Gastroesophageal sphincter (tissue), 4 donors: ENCODE measurements at regions not wholly inside any gene's neighbourhood (a gene's known extent, or its start where the extent isn't known, plus 50 kb on each side); places are given as distances from the start of the nearest gene placed in this dataset.

ENCODE experiments used
- ATAC-seq: fragments of 150-250 bp; one replicate; pipeline ENCODE4 v1.9.1; 2016; ENCODE audit warnings: mild to moderate bottlenecking, moderate library complexity
- H3K27ac ChIP-seq, 4 donors: fragments of 200-600 bp; sonication (generic) in 3 of 4; 1 replicate in 3 of 4; 2 replicates in 1 of 4; pipeline ENCODE4 v1.5.1; 2016 to 2019
- H3K27me3 ChIP-seq: fragments of 200-600 bp; sonication (generic); one replicate; pipeline ENCODE4 v1.5.1; 2019
- H3K36me3 ChIP-seq, 2 donors: fragments of 200-600 bp; sonication (generic); one replicate each; pipeline ENCODE4 v1.5.1; 2019; ENCODE audit warnings: control low read depth in 1 of 2
- H3K4me1 ChIP-seq, 3 donors: fragments of 200-600 bp; sonication (generic); 1 replicate in 2 of 3; 2 replicates in 1 of 3; pipeline ENCODE4 v1.5.1; 2016 to 2019; ENCODE audit warnings: control low read depth in 2 of 3
- H3K4me3 ChIP-seq, 2 donors: fragments of 200-600 bp; sonication (generic); one replicate each; pipeline ENCODE4 v1.5.1; 2019; ENCODE audit warnings: mild to moderate bottlenecking in 1 of 2, moderate library complexity in 1 of 2
- H3K9me3 ChIP-seq, 3 donors: fragments of 200-600 bp; sonication (generic); one replicate each; pipeline ENCODE4 v1.5.1; 2017 to 2019; ENCODE audit warnings: control low read depth in 2 of 3
- EP300 ChIP-seq: sonication (generic); formaldehyde crosslinking; IDR thresholded peaks from one replicate; pipeline ENCODE4 v1.6.1; 2017; ENCODE audit warnings: antibody characterized with exemption, mild to moderate bottlenecking
- POLR2A ChIP-seq, 2 donors: fragments of 450-650 bp; IDR thresholded peaks; one replicate each; pipeline ENCODE4 v1.6.1; 2017; ENCODE audit warnings: antibody characterized with exemption in 2 of 2, mild to moderate bottlenecking in 2 of 2, moderate library complexity in 1 of 2
- POLR2AphosphoS5 ChIP-seq: sonication (generic); formaldehyde crosslinking; IDR thresholded peaks from one replicate; pipeline ENCODE4 v1.6.1; 2017; ENCODE audit warnings: antibody characterized with exemption
- whole genome bisulfite sequencing, 2 donors: methylation state at CpG; one replicate each; pipeline ENCODE4 v1.1.5; 2018; ENCODE audit warnings: low coverage in 1 of 2; 5-methylcytosine and 5-hydroxymethylcytosine counted together
- TF ChIP-seq, protein P1 (sequence below), 4 experiments: fragments of 200-600 bp in 2 of 4; fragments of 450-650 bp in 2 of 4; sonication (generic) in 1 of 4; IDR thresholded peaks; one replicate each; pipeline ENCODE4 v1.5.1; 2017 to 2019; ENCODE audit warnings: antibody characterized with exemption in 4 of 4, mild to moderate bottlenecking in 2 of 4, moderate library complexity in 2 of 4

DNA sequence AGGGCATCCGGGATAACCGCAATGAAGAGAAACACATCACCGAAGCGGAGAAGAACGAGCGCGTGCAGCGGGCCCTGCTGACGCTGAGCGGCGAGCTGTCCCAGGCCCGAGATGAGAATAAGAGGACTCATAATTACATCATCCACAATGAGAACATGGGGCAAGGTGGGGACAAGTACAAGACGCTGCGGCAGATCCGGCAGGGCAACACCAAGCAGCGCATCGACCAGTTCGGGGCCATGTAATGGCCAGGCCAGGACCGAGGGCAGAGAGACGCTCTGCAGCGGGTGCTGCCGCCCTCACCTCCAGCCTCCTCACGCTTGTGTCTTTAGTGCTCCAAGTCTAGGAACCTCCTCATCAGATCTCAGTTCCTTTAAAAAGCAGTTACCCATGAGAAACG, 863.7 kb upstream of the ALCAM start:
- H3K4me3 ChIP-seq = no peak overlapping the region
- H3K9me3 ChIP-seq = no peaks in the 10 kb centered on the region
- H3K4me1 ChIP-seq = no peaks in the 10 kb centered on the region
- H3K27me3 ChIP-seq = no peaks in the 10 kb centered on the region
- H3K27ac ChIP-seq = no peak overlapping the region
- TF ChIP-seq, protein P1, sequence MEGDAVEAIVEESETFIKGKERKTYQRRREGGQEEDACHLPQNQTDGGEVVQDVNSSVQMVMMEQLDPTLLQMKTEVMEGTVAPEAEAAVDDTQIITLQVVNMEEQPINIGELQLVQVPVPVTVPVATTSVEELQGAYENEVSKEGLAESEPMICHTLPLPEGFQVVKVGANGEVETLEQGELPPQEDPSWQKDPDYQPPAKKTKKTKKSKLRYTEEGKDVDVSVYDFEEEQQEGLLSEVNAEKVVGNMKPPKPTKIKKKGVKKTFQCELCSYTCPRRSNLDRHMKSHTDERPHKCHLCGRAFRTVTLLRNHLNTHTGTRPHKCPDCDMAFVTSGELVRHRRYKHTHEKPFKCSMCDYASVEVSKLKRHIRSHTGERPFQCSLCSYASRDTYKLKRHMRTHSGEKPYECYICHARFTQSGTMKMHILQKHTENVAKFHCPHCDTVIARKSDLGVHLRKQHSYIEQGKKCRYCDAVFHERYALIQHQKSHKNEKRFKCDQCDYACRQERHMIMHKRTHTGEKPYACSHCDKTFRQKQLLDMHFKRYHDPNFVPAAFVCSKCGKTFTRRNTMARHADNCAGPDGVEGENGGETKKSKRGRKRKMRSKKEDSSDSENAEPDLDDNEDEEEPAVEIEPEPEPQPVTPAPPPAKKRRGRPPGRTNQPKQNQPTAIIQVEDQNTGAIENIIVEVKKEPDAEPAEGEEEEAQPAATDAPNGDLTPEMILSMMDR (IDR thresholded peaks at IDR 0.05) = no peak
- TF ChIP-seq POLR2AphosphoS5 = no peak
- TF ChIP-seq POLR2A (IDR thresholded peaks at IDR 0.05) = no peak
- no peak for TF ChIP-seq EP300
- no peaks in the 10 kb centered on the region for H3K36me3 ChIP-seq
- 93 to 100% methylated on average over 5 to 12 of the region's 24 CpGs for WGBS, 2 donors
- no peak for ATAC-seq

- no peak for ATAC-seq
- Histone ChIP-seq H3K27me3 (no peaks in the 10 kb centered on the region), H3K27ac (no peak overlapping the region), H3K36me3 (no peaks in the 10 kb centered on the region), H3K9me3 (no peaks in the 10 kb centered on the region), H3K4me1 (no peaks in the 10 kb centered on the region), H3K4me3 (no peak overlapping the region)
- TF ChIP-seq POLR2A (IDR thresholded peaks at IDR 0.05) (no peak), EP300 (no peak), POLR2AphosphoS5 (no peak)
- TF ChIP-seq, protein P1 (IDR thresholded peaks at IDR 0.05) = no peak
- 67 to 88% methylated on average over 3 of the region's 3 CpGs for WGBS, 2 donors
These were observed 856.4 kb upstream of the ALCAM start for GRCh38 chr3:104510131-104510849.

DNA sequence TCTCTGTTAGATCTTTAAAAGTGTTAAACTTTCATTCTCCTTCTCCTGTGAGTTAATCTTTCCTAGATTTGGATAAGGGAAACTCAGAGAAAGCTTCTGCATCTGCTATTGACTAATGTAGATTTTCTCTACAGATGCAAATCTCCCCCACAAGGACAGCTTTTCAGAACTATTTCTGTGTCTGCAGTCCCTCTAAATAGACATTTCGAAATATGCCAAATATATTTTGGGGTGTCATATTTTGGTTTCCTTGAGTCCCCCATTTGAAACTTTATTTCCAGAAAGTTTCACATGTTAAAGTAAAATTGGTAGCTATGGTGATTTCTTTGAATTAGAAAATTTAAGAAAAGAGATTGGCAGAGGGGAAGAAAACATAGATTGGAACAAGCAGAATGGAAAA, 852.3 kb upstream of the ALCAM start:
- Histone ChIP-seq H3K9me3 (no peaks in the 10 kb centered on the region), H3K4me3 (no peak overlapping the region), H3K27ac (no peak overlapping the region), H3K27me3 (no peaks in the 10 kb centered on the region), H3K4me1 (no peaks in the 10 kb centered on the region), H3K36me3 (no peaks in the 10 kb centered on the region)
- WGBS, 2 donors = 67 to 85% methylated on average over 1 of the region's 1 CpG
- TF ChIP-seq EP300 (no peak), POLR2A (IDR thresholded peaks at IDR 0.05) (no peak), POLR2AphosphoS5 (no peak)
- TF ChIP-seq, protein P1 (IDR thresholded peaks at IDR 0.05) = no peak
- no peak for ATAC-seq

DNA sequence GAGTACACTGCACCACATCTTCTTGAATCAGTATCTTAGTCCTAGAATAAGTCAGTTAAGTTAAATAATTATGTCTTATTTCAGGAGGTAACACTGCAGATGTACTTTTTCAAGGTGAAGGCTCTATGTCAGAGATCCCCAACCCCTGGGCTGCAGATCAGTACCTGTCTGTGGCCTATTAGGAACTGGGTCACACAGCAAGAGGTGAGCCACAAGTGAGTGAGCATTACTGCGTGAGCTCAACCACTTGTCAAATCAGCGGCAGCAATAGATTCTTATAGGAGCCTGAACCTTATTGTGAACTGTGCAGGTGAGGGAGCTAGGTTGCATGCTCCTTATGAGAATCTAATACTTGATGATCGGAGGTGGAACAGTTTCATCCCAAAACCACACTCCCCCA, 851.9 kb upstream of the ALCAM start:
- H3K36me3 ChIP-seq = no peaks in the 10 kb centered on the region
- no peaks in the 10 kb centered on the region for H3K27me3 ChIP-seq
- H3K4me3 ChIP-seq = no peak overlapping the region
- TF ChIP-seq POLR2A (IDR thresholded peaks at IDR 0.05) (no peak), EP300 (no peak), POLR2AphosphoS5 (no peak)
- TF ChIP-seq, protein P1 (IDR thresholded peaks at IDR 0.05) = no peak
- no peak overlapping the region for H3K27ac ChIP-seq
- H3K4me1 ChIP-seq = no peaks in the 10 kb centered on the region
- no peak for ATAC-seq
- no peaks in the 10 kb centered on the region for H3K9me3 ChIP-seq
- WGBS, 2 donors = 67 to 100% methylated on average over 1 of the region's 3 CpGs

DNA sequence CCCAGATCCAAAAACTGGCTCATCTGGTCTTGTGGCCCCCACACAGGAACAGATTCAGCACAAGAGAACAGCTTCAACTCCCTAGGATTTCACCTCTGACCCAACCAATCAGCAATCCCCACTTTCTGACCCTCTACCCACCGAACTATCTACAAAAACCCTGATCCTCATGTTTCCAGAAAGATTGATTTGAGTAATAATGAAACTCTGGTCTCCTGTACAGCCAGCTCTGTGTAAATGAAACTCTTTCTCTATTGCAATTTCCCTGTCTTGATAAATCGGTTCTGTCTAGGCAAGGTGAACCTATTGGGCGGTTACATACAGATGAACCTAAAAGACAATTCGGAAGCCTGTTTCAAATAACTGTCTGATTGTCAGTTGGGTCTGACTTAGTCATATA, 847.6 kb upstream of the ALCAM start:
- ATAC-seq = no peak
- H3K4me3 ChIP-seq = no peak overlapping the region
- no peaks in the 10 kb centered on the region for H3K4me1 ChIP-seq
- H3K27me3 ChIP-seq = no peaks in the 10 kb centered on the region
- no peaks in the 10 kb centered on the region for H3K9me3 ChIP-seq
- 50 to 59% methylated on average over 4 of the region's 4 CpGs for WGBS, 2 donors
- no peak overlapping the region for H3K27ac ChIP-seq
- H3K36me3 ChIP-seq = no peaks in the 10 kb centered on the region
- TF ChIP-seq EP300 (no peak), POLR2AphosphoS5 (no peak), POLR2A (IDR thresholded peaks at IDR 0.05) (no peak)
- TF ChIP-seq, protein P1 (IDR thresholded peaks at IDR 0.05) = no peak
